Fibroblast of pulmonary artery (primary cell): ENCODE measurements at regions not wholly inside any gene's neighbourhood (a gene's known extent, or its start where the extent isn't known, plus 50 kb on each side); places are given as distances from the start of the nearest gene placed in this dataset.

ENCODE experiments used
- DNase-seq: peaks from one replicate; pipeline ENCODE4 v3.0.0-alpha.2; 2010; ENCODE audit warnings: low read depth
- H3K4me3 ChIP-seq: replicated peaks from 2 replicates; pipeline ENCODE4 v1.5.1; 2011; ENCODE audit warnings: low read depth, mild to moderate bottlenecking, control low read depth, low read length, moderate library complexity
- CTCF ChIP-seq: IDR thresholded peaks from 2 replicates; pipeline ENCODE4 v1.5.1; 2011; ENCODE audit warnings: mild to moderate bottlenecking, control low read depth, low read length, inconsistent platforms; ENCODE audit errors: missing control alignments

GRCh38 chr2:117716505-117716904 lies 98.0 kb upstream of the DDX18 start:
- no peak for TF ChIP-seq CTCF
- DNase-seq, result no peak
- H3K4me3 ChIP-seq, result no peak overlapping the region

- no peak for DNase-seq
- TF ChIP-seq CTCF, result no peak
- no peak overlapping the region for H3K4me3 ChIP-seq
Observed at GRCh38 chr2:117717072-117717471, 97.4 kb upstream of the DDX18 start.

- TF ChIP-seq CTCF, result no peak
- no peak overlapping the region for H3K4me3 ChIP-seq
- no peak for DNase-seq
Observed at GRCh38 chr2:117718048-117718447, 96.4 kb upstream of the DDX18 start.

- no peak overlapping the region for H3K4me3 ChIP-seq
- no peak for DNase-seq
- no peak for TF ChIP-seq CTCF
Observed at GRCh38 chr2:117720765-117721164, 93.7 kb upstream of the DDX18 start.

- no peak for DNase-seq
- H3K4me3 ChIP-seq, result no peak overlapping the region
- no peak for TF ChIP-seq CTCF
Observed at GRCh38 chr2:117723483-117723882, 91.0 kb upstream of the DDX18 start.

- TF ChIP-seq CTCF, result no peak
- DNase-seq, result no peak
- H3K4me3 ChIP-seq, result no peak overlapping the region
Observed at GRCh38 chr2:117723888-117724434, 90.5 kb upstream of the DDX18 start.

- no peak overlapping the region for H3K4me3 ChIP-seq
- no peak for DNase-seq
- TF ChIP-seq CTCF, result no peak
Observed at GRCh38 chr2:117726747-117727146, 87.7 kb upstream of the DDX18 start.
